Gastroesophageal sphincter (tissue), 4 donors: ENCODE measurements at regions not wholly inside any gene's neighbourhood (a gene's known extent, or its start where the extent isn't known, plus 50 kb on each side); places are given as distances from the start of the nearest gene placed in this dataset.
"Not testable (repeated sequence)": the region's sequence is repeated elsewhere in the genome, so short reads cannot be mapped to it uniquely, and the experiment has no call there.

Source experiments
- ATAC-seq: fragments of 150-250 bp; one replicate; pipeline ENCODE4 v1.9.1; 2016; ENCODE audit warnings: mild to moderate bottlenecking, moderate library complexity
- H3K27ac ChIP-seq, 4 donors: fragments of 200-600 bp; sonication (generic) in 3 of 4; 1 replicate in 3 of 4; 2 replicates in 1 of 4; pipeline ENCODE4 v1.5.1; 2016 to 2019
- H3K27me3 ChIP-seq: fragments of 200-600 bp; sonication (generic); one replicate; pipeline ENCODE4 v1.5.1; 2019
- H3K36me3 ChIP-seq, 2 donors: fragments of 200-600 bp; sonication (generic); one replicate each; pipeline ENCODE4 v1.5.1; 2019; ENCODE audit warnings: control low read depth in 1 of 2
- H3K4me1 ChIP-seq, 3 donors: fragments of 200-600 bp; sonication (generic); 1 replicate in 2 of 3; 2 replicates in 1 of 3; pipeline ENCODE4 v1.5.1; 2016 to 2019; ENCODE audit warnings: control low read depth in 2 of 3
- H3K4me3 ChIP-seq, 2 donors: fragments of 200-600 bp; sonication (generic); one replicate each; pipeline ENCODE4 v1.5.1; 2019; ENCODE audit warnings: mild to moderate bottlenecking in 1 of 2, moderate library complexity in 1 of 2
- H3K9me3 ChIP-seq, 3 donors: fragments of 200-600 bp; sonication (generic); one replicate each; pipeline ENCODE4 v1.5.1; 2017 to 2019; ENCODE audit warnings: control low read depth in 2 of 3
- EP300 ChIP-seq: sonication (generic); formaldehyde crosslinking; IDR thresholded peaks from one replicate; pipeline ENCODE4 v1.6.1; 2017; ENCODE audit warnings: antibody characterized with exemption, mild to moderate bottlenecking
- POLR2A ChIP-seq, 2 donors: fragments of 450-650 bp; IDR thresholded peaks; one replicate each; pipeline ENCODE4 v1.6.1; 2017; ENCODE audit warnings: antibody characterized with exemption in 2 of 2, mild to moderate bottlenecking in 2 of 2, moderate library complexity in 1 of 2
- POLR2AphosphoS5 ChIP-seq: sonication (generic); formaldehyde crosslinking; IDR thresholded peaks from one replicate; pipeline ENCODE4 v1.6.1; 2017; ENCODE audit warnings: antibody characterized with exemption
- WGBS, 2 donors: methylation state at CpG; one replicate each; pipeline ENCODE4 v1.1.5; 2018; ENCODE audit warnings: low coverage in 1 of 2; 5-methylcytosine and 5-hydroxymethylcytosine counted together
- TF ChIP-seq, protein P1 (sequence below), 4 experiments: fragments of 200-600 bp in 2 of 4; fragments of 450-650 bp in 2 of 4; sonication (generic) in 1 of 4; IDR thresholded peaks; one replicate each; pipeline ENCODE4 v1.5.1; 2017 to 2019; ENCODE audit warnings: antibody characterized with exemption in 4 of 4, mild to moderate bottlenecking in 2 of 4, moderate library complexity in 2 of 4

DNA sequence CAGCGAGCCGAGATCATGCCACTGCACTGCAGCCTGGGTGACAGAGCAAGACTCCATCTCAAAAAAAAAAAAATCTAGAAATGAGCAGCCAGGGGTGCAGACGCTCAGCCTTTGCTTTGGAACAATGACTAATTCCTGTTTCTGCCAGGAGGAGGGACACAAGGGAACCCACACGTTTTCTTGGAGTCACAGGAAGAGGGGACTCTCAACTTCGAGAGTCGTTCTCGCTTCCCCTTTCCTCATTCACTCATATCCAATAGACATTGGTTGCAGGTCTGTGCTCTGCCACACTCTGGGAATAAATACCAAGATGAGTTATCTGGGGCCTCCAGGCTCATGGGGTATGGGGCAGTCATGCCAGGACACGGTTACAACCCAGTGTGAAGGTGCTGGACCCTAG lies 91.5 kb upstream of the RREB1 start:
- H3K27ac ChIP-seq = no peak overlapping the region
- no peaks in the 10 kb centered on the region for H3K4me1 ChIP-seq
- no peaks in the 10 kb centered on the region for H3K9me3 ChIP-seq
- H3K36me3 ChIP-seq = no peaks in the 10 kb centered on the region
- WGBS, 2 donors = 51 to 68% methylated on average over 5 to 7 of the region's 8 CpGs
- no peaks in the 10 kb centered on the region for H3K27me3 ChIP-seq
- H3K4me3 ChIP-seq = no peak overlapping the region
- TF ChIP-seq POLR2A (IDR thresholded peaks at IDR 0.05) (no peak), EP300 (no peak), POLR2AphosphoS5 (no peak)
- TF ChIP-seq, protein P1, sequence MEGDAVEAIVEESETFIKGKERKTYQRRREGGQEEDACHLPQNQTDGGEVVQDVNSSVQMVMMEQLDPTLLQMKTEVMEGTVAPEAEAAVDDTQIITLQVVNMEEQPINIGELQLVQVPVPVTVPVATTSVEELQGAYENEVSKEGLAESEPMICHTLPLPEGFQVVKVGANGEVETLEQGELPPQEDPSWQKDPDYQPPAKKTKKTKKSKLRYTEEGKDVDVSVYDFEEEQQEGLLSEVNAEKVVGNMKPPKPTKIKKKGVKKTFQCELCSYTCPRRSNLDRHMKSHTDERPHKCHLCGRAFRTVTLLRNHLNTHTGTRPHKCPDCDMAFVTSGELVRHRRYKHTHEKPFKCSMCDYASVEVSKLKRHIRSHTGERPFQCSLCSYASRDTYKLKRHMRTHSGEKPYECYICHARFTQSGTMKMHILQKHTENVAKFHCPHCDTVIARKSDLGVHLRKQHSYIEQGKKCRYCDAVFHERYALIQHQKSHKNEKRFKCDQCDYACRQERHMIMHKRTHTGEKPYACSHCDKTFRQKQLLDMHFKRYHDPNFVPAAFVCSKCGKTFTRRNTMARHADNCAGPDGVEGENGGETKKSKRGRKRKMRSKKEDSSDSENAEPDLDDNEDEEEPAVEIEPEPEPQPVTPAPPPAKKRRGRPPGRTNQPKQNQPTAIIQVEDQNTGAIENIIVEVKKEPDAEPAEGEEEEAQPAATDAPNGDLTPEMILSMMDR (IDR thresholded peaks at IDR 0.05) = no peak
- ATAC-seq = no peak

DNA sequence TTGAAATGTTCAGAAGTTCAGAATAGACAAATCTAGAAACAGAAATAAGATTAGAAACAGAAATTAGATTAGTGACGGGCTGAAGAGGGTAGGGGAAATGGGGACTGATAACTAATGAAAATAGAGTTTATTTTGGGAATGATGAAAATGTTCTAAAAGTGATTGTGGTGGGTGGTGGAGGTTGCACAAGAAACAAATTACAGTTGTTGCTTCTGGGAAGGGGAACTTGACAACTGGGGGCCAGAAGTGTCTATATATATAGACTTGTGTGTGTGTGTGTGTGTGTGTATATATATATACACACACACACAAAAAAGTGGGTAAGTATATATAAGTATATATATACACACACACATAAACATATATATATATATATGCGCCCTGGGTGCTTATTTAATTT lies 86.5 kb upstream of the RREB1 start:
- Histone ChIP-seq H3K4me3 (no peak overlapping the region), H3K27ac (no peak overlapping the region), H3K9me3 (no peaks in the 10 kb centered on the region), H3K27me3 (no peaks in the 10 kb centered on the region), H3K4me1 (no peaks in the 10 kb centered on the region), H3K36me3 (no peaks in the 10 kb centered on the region)
- TF ChIP-seq, protein P1 (IDR thresholded peaks at IDR 0.05) = no peak
- TF ChIP-seq POLR2AphosphoS5 (no peak), EP300 (no peak), POLR2A (IDR thresholded peaks at IDR 0.05) (no peak)
- no peak for ATAC-seq
- 87 to 100% methylated on average over 1 to 2 of the region's 2 CpGs for WGBS, 2 donors

DNA sequence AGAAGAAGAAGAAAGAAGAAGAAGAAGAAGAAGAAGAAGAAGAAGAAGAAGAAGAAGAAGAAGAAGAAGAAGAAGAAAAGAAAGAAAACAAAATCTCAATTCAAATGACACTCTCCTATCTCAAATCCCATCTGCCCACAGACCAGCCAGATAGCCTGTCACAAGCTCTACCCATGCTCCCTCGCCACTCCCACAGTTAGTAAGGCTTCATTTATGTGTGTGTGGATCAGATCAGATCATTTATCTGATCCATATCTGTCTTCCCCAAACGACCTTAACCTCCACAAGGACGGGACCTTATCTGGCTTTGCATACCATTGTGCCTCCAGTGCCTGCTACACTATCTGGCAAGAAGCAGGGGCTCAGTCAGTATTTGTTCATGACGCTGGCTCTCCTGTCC lies 81.9 kb upstream of the RREB1 start:
- Histone ChIP-seq H3K9me3 (no peaks in the 10 kb centered on the region), H3K27me3 (no peaks in the 10 kb centered on the region), H3K4me1 (no peaks in the 10 kb centered on the region), H3K36me3 (no peaks in the 10 kb centered on the region), H3K4me3 (no peak overlapping the region), H3K27ac (no peak overlapping the region)
- 82 to 92% methylated on average over 4 of the region's 4 CpGs for WGBS, 2 donors
- TF ChIP-seq, protein P1 (IDR thresholded peaks at IDR 0.05) = no peak
- TF ChIP-seq EP300 (no peak), POLR2AphosphoS5 (no peak), POLR2A (IDR thresholded peaks at IDR 0.05) (no peak)
- ATAC-seq = no peak

DNA sequence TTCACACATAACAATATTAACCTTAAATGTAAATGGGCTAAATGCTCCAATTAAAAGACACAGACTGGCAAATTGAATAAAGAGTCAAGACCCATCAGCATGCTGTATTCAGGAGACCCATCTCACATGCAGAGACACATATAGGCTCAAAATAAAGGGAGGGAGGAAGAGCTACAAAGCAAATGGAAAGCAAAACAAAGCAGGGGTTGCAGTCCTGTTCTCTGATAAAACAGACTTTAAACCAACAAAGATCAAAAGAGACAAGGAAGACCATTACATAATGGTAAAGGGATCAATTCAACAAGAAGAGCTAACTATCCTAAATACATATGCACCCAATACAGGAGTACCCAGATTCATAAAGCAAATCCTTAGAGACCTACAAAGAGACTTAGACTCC lies 78.8 kb upstream of the RREB1 start:
- not testable (repeated sequence) for H3K27ac ChIP-seq, H3K4me1 ChIP-seq, H3K9me3 ChIP-seq, H3K4me3 ChIP-seq, ATAC-seq, H3K36me3 ChIP-seq, H3K27me3 ChIP-seq

DNA sequence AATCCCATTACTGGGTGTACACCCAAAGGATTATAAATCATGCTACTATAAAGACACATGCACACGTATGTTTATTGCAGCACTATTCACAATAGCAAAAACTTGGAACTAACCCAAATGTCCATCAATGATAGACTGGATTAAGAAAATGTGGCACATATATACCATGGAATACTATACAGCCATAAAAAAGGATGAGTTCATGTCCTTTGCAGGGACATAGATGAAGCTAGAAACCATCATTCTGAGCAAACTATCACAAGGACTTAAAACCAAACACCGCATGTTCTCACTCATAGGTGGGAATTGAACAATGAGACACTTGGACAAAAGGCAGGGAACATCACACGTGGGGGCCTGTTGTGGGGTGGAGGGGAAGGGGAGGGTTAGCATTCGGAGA lies 76.8 kb upstream of the RREB1 start:
- not testable (repeated sequence) for H3K4me3 ChIP-seq, H3K36me3 ChIP-seq, H3K27me3 ChIP-seq, H3K4me1 ChIP-seq, H3K9me3 ChIP-seq, ATAC-seq, H3K27ac ChIP-seq
- WGBS, 2 donors = 43 to 58% methylated on average over 2 to 4 of the region's 4 CpGs

DNA sequence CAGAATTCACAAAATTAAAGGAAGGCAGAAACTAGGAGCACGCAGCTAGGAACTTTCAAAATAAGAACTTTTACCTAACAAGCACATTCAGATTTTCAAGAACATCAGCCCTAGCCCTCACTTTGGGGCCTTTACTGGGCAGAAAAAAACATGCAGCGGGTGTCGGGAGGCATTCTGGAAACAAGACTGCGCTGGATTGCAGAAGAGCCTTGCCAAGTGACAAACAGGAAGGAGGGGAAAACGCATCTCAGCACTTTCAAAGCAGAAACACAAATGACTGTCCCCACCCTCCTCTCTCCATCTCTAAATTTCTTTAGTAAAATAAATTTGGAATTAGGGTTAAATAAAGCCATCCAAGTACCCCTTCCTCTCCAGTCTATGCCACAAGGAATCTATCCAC lies 74.6 kb upstream of the RREB1 start:
- TF ChIP-seq, protein P1 (IDR thresholded peaks at IDR 0.05) = no peak
- TF ChIP-seq POLR2AphosphoS5 = no peak
- WGBS, 2 donors = 52 to 65% methylated on average over 5 of the region's 5 CpGs
- Histone ChIP-seq H3K27me3 (peaks cover 7% of the 10 kb centered on the region), H3K4me1 (no peaks in the 10 kb centered on the region), H3K27ac (no peak overlapping the region), H3K36me3 (no peaks in the 10 kb centered on the region), H3K9me3 (no peaks in the 10 kb centered on the region), H3K4me3 (no peak overlapping the region)
- ATAC-seq = no peak
